ENCODE measurements at regions not wholly inside any gene's neighbourhood (a gene's known extent, or its start where the extent isn't known, plus 50 kb on each side); places are given as distances from the start of the nearest gene placed in this dataset.
"Not testable (repeated sequence)": the region's sequence is repeated elsewhere in the genome, so short reads cannot be mapped to it uniquely, and the experiment has no call there.

DNA sequence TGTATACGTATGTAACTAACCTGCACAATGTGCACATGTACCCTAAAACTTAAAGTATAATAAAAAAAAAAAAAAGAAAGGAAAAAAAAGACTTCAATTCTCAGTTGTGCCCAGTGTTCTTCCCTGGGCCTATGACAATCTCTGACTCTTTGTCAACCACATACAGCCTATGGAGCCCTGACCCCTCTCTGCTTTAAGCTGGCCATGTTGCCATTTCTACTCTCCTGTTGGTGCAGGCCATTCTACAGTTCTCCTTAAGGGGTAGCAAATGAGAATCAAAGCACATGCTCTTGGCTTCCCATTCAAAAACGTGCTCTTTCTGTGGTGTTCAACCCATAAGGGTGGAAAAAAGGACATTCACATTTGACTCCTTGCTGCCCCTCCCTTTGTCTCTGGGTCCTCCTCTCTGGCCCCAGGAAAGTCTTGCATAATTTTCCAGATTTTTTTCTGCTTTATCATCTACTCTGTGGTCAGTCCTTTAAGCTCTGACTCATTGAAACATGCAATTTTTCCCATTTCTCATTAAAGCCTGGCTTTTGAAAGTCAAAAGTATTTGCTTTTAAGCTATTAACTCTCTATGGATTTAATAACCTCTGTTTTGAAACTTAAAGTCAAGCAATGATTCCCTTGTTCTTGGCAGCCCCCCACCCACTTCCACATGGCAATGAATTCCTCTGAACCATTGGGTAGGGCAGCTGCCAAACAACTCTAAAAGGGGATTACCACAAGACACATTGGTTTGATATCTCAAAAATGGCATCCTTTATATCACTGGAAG lies 208.6 kb upstream of the MCHR2 start:
- H3K9me3 ChIP-seq (ENCODE audit: insufficient read depth, low read depth, low read length), result no peaks in the 10 kb centered on the region
- H3K27ac ChIP-seq (ENCODE audit: low read depth, low read length), result no peak overlapping the region
- 61% methylated on average over 1 of the region's 2 CpGs for WGBS
- H3K36me3 ChIP-seq (ENCODE audit: insufficient read depth, low read length), result no peaks in the 10 kb centered on the region
- no peak overlapping the region for H3K9ac ChIP-seq (ENCODE audit: low read depth, low read length)
- H3K27me3 ChIP-seq (ENCODE audit: insufficient read depth, low read length), result no peaks in the 10 kb centered on the region
- no peaks in the 10 kb centered on the region for H3K4me1 ChIP-seq (ENCODE audit: insufficient read depth, low read length)
- no peak overlapping the region for H3K4me3 ChIP-seq (ENCODE audit: low read length)

DNA sequence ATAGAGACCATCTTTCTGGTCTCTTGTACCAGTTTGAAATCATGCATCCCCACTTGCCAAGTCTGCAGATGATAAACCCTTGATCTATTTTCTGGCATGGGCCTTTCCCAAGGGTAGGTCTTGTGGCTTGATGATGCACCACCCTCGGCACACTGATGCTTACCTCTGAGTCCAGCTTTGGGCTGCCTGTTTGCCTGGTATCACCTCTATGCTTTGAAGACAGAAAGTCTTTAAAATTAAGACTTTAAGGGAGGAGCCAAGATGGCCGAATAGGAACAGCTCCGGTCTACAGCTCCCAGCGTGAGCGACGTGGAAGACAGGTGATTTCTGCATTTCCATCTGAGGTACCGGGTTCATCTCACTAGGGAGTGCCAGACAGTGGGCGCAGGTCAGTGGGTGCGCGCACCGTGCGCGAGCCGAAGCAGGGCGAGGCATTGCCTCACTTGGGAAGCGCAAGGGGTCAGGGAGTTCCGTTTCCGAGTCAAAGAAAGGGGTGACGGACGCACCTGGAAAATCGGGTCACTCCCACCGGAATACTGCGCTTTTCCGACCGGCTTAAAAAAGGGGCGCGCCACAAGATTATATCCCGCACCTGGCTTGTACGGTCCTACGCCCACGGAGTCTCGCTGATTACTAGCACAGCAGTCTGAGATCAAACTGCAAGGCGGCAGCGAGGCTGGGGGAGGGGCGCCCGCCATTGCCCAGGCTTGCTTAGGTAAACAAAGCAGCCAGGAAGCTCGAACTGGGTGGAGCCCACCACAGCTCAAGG lies 202.4 kb upstream of the MCHR2 start:
- WGBS, result 85% methylated on average over 30 of the region's 37 CpGs

DNA sequence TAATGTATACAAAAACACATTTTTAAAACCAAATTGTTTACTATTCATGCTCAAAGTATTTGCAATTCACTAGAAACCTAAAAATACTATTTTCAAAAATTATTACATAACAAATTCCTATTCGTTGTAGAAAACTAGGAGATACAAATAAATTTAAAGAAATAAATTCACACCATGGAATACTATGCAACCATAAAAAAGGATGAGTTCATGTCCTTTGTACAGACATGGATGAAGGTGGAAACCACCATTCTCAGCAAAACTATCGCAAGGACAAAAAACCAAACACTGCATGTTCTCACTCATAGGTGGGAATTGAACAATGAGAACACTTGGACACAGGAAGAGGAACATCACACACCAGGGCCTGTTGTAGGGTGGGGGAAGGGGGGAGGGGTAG lies 201.2 kb upstream of the MCHR2 start:
- not testable (repeated sequence) for H3K9ac ChIP-seq (ENCODE audit: low read depth, low read length); H3K9me3 ChIP-seq (ENCODE audit: insufficient read depth, low read depth, low read length); H3K27ac ChIP-seq (ENCODE audit: low read depth, low read length); H3K36me3 ChIP-seq (ENCODE audit: insufficient read depth, low read length); H3K4me1 ChIP-seq (ENCODE audit: insufficient read depth, low read length); H3K27me3 ChIP-seq (ENCODE audit: insufficient read depth, low read length); H3K4me3 ChIP-seq (ENCODE audit: low read length)
- WGBS, result no CpG with 5 or more reads among the region's 2 CpGs

More for the DNA sequence above, 202.4 kb upstream of the MCHR2 start:
- peak overlapping the region; percentile 28 for H3K4me3 ChIP-seq (ENCODE audit: low read length)
- not testable (repeated sequence) for H3K27me3 ChIP-seq (ENCODE audit: insufficient read depth, low read length); H3K36me3 ChIP-seq (ENCODE audit: insufficient read depth, low read length); H3K27ac ChIP-seq (ENCODE audit: low read depth, low read length); H3K9me3 ChIP-seq (ENCODE audit: insufficient read depth, low read depth, low read length); H3K4me1 ChIP-seq (ENCODE audit: insufficient read depth, low read length)
- peak overlapping the region; percentile 52; the same call in 1 of the 2 replicates for H3K9ac ChIP-seq (ENCODE audit: low read depth, low read length)

DNA sequence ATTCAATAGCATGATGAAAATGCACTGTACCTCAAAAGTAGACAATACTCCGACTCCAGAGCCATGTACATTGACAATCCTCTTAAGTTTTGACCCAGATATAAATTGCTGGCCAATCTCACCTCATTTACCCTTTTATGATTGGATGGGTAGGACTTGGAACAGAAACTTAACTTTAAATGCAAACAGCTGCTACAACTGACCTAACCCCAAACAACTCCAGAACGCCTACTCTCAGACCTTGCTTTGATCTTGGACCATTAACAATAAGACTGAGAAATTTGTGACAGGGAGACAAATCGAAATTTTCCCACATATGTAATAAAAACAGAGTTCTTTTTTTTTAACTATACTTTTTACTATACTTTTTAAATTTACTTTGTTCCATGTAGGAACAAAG lies 200.5 kb upstream of the MCHR2 start:
- H3K4me3 ChIP-seq (ENCODE audit: low read length), result no peak overlapping the region
- H3K27ac ChIP-seq (ENCODE audit: low read depth, low read length), result no peak overlapping the region
- 93% methylated on average over 2 of the region's 3 CpGs for WGBS

DNA sequence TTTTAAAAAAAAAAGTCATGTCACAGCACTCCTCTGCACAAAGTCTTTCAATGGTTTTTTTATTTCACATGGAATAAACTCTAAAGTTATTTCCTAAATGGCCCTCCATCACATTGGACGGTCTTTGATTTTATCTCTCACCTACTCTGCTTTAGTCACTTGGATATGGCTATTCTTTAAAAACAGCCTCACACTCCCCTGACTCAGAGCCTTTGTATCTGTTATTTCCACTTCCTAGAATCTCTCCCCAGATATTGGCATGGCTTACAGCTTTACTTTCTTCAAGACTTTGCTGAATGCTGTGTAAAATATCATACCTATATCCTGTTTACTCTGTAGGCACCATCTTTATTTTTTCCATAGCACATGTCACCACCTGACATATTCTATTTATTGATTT lies 194.7 kb upstream of the MCHR2 start:
- no peaks in the 10 kb centered on the region for H3K9me3 ChIP-seq (ENCODE audit: insufficient read depth, low read depth, low read length)
- H3K4me3 ChIP-seq (ENCODE audit: low read length), result no peak overlapping the region
- no peak overlapping the region for H3K27ac ChIP-seq (ENCODE audit: low read depth, low read length)
- 95% methylated on average over 1 of the region's 1 CpG for WGBS
- H3K27me3 ChIP-seq (ENCODE audit: insufficient read depth, low read length), result no peaks in the 10 kb centered on the region
- no peak overlapping the region for H3K9ac ChIP-seq (ENCODE audit: low read depth, low read length)
- H3K36me3 ChIP-seq (ENCODE audit: insufficient read depth, low read length), result no peaks in the 10 kb centered on the region
- H3K4me1 ChIP-seq (ENCODE audit: insufficient read depth, low read length), result no peaks in the 10 kb centered on the region

More for the DNA sequence above, 200.5 kb upstream of the MCHR2 start:
- no peaks in the 10 kb centered on the region for H3K36me3 ChIP-seq (ENCODE audit: insufficient read depth, low read length)
- no peak overlapping the region for H3K9ac ChIP-seq (ENCODE audit: low read depth, low read length)
- H3K27me3 ChIP-seq (ENCODE audit: insufficient read depth, low read length), result no peaks in the 10 kb centered on the region
- H3K4me1 ChIP-seq (ENCODE audit: insufficient read depth, low read length), result no peaks in the 10 kb centered on the region
- no peaks in the 10 kb centered on the region for H3K9me3 ChIP-seq (ENCODE audit: insufficient read depth, low read depth, low read length)

DNA sequence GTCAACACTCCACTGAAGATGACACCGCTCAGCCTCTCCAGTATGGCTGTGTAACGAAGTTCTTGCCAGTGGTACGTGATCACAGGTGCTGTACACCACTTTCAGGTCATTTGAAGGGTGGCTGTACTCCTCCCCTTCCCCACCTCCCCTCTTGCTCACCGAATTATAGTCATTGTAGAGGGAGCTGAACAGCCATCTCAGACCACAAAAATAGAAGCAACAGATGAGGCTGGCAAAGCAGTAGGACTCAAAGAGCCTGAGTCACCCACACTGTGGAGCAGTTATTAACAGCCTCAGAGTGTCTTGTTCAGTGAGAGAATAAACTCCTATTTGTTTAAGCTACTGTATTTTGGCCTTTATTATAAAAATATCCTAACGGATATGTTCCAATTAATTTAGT lies 192.5 kb upstream of the MCHR2 start:
- Histone ChIP-seq H3K4me3 (ENCODE audit: low read length) (no peak overlapping the region), H3K9ac (ENCODE audit: low read depth, low read length) (no peak overlapping the region), H3K4me1 (ENCODE audit: insufficient read depth, low read length) (no peaks in the 10 kb centered on the region), H3K36me3 (ENCODE audit: insufficient read depth, low read length) (no peaks in the 10 kb centered on the region), H3K9me3 (ENCODE audit: insufficient read depth, low read depth, low read length) (no peaks in the 10 kb centered on the region), H3K27me3 (ENCODE audit: insufficient read depth, low read length) (no peaks in the 10 kb centered on the region), H3K27ac (ENCODE audit: low read depth, low read length) (no peak overlapping the region)
- 95% methylated on average over 4 of the region's 5 CpGs for WGBS

DNA sequence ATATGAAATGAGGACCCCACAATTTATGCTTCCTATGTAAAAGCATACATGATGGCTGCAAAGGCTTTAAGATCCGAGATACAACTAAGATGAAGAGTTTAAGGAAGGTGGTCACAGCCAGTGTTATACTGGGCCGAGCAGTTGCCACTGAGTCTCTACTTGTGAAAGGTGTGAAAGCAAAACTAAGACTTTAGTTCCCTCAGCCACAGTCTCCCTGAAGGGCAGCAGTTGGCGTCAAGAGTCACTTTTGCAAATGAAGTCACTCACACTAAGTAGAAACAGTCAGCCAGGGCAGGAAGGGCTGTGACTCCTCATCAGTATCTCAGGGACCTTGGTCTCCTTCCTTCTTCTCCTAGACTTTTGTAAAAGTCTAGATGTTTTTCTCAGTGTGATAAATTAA lies 191.6 kb upstream of the MCHR2 start:
- Histone ChIP-seq H3K4me1 (ENCODE audit: insufficient read depth, low read length) (no peaks in the 10 kb centered on the region), H3K27me3 (ENCODE audit: insufficient read depth, low read length) (no peaks in the 10 kb centered on the region), H3K9me3 (ENCODE audit: insufficient read depth, low read depth, low read length) (no peaks in the 10 kb centered on the region), H3K27ac (ENCODE audit: low read depth, low read length) (no peak overlapping the region), H3K9ac (ENCODE audit: low read depth, low read length) (no peak overlapping the region), H3K36me3 (ENCODE audit: insufficient read depth, low read length) (no peaks in the 10 kb centered on the region), H3K4me3 (ENCODE audit: low read length) (no peak overlapping the region)
- WGBS, result 76% methylated on average over 3 of the region's 3 CpGs

DNA sequence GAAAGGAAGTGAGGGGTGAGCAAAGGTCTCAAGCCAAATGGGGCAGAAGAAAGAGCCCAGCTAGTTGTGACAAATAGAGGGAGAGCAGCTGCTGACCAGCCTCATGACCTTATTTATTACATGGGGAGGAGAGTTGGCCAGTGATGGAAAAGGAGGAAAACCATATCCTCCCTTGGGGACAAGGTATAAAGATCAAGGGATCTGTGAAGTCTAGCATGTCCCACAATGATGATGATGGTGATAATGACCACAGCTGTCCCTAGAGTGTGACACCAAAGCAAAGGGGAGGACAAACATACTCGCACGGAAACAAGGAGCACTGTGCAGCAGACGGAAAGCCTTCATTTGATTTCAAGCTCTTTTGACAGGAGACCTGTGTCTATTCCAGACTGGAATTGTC lies 190.4 kb upstream of the MCHR2 start:
- Histone ChIP-seq H3K4me1 (ENCODE audit: insufficient read depth, low read length) (no peaks in the 10 kb centered on the region), H3K27ac (ENCODE audit: low read depth, low read length) (no peak overlapping the region), H3K9me3 (ENCODE audit: insufficient read depth, low read depth, low read length) (no peaks in the 10 kb centered on the region), H3K4me3 (ENCODE audit: low read length) (no peak overlapping the region), H3K9ac (ENCODE audit: low read depth, low read length) (no peak overlapping the region), H3K27me3 (ENCODE audit: insufficient read depth, low read length) (no peaks in the 10 kb centered on the region), H3K36me3 (ENCODE audit: insufficient read depth, low read length) (no peaks in the 10 kb centered on the region)
- WGBS, result 95% methylated on average over 3 of the region's 3 CpGs

DNA sequence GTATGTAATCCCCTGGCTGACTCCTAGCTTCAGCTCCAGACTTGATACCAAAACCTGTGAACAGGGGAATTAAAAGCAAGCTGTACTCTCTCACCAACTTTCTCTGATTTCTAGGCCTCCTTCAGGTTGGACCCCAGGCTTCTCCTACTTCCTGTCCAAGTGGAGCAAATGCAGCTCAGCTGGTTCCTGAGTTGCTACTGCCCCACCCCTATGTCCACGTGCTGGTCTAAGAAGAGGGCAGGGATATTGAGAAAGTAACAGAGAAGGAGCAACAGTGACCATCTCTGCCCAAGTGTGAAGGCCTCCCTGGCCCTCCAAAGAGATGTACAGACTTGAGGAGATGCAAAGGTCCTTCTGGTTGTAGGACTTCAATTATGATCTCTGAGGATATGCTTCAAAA lies 188.3 kb upstream of the MCHR2 start:
- Histone ChIP-seq H3K9ac (ENCODE audit: low read depth, low read length) (no peak overlapping the region), H3K4me1 (ENCODE audit: insufficient read depth, low read length) (no peaks in the 10 kb centered on the region), H3K27me3 (ENCODE audit: insufficient read depth, low read length) (no peaks in the 10 kb centered on the region), H3K36me3 (ENCODE audit: insufficient read depth, low read length) (no peaks in the 10 kb centered on the region), H3K9me3 (ENCODE audit: insufficient read depth, low read depth, low read length) (no peaks in the 10 kb centered on the region), H3K4me3 (ENCODE audit: low read length) (no peak overlapping the region), H3K27ac (ENCODE audit: low read depth, low read length) (no peak overlapping the region)
- WGBS, result 86% methylated on average over 1 of the region's 1 CpG

DNA sequence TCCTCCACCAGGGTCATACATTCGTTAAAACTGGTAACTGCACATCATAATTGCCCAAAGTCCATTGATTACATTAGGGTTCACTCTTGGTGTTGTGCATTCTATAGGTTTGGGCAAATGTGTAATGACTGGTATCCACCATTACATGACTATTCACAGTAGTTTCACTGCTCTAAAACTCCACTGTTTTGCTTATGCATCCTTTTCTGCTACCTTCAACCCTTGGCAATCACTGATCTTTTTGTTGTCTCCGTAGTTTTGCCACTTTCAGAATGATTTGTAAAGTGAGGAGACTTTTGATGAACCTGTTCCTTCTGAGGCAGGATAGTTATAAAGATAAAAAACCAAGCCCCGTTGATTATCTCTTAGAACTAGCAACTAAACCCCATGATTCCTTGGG lies 187.3 kb upstream of the MCHR2 start:
- Histone ChIP-seq H3K36me3 (ENCODE audit: insufficient read depth, low read length) (no peaks in the 10 kb centered on the region), H3K9ac (ENCODE audit: low read depth, low read length) (no peak overlapping the region), H3K4me3 (ENCODE audit: low read length) (no peak overlapping the region), H3K27ac (ENCODE audit: low read depth, low read length) (no peak overlapping the region), H3K27me3 (ENCODE audit: insufficient read depth, low read length) (no peaks in the 10 kb centered on the region), H3K9me3 (ENCODE audit: insufficient read depth, low read depth, low read length) (no peaks in the 10 kb centered on the region), H3K4me1 (ENCODE audit: insufficient read depth, low read length) (peaks cover 7% of the 10 kb centered on the region)
- 81% methylated on average over 3 of the region's 3 CpGs for WGBS

DNA sequence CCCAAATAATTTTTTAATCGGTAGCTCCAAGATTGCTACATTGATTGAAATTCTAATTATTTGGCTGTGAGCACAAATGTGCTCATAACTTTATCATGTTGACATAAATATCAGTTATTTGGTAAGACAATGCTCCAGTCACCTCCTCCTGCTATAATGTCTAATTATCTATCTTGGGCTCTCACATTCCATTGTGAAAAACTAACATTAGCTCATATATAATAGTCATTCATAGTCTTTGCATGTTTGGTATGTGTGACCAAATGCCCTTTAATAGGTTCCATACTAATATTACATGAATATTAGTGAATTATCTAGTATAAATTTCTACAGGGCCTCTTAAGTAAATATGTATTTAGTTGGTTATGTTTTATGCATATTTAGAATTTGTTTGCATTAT lies 185.6 kb upstream of the MCHR2 start:
- Histone ChIP-seq H3K9me3 (ENCODE audit: insufficient read depth, low read depth, low read length) (no peaks in the 10 kb centered on the region), H3K4me3 (ENCODE audit: low read length) (no peak overlapping the region), H3K27me3 (ENCODE audit: insufficient read depth, low read length) (no peaks in the 10 kb centered on the region), H3K4me1 (ENCODE audit: insufficient read depth, low read length) (peaks cover 12% of the 10 kb centered on the region), H3K27ac (ENCODE audit: low read depth, low read length) (no peak overlapping the region), H3K36me3 (ENCODE audit: insufficient read depth, low read length) (no peaks in the 10 kb centered on the region), H3K9ac (ENCODE audit: low read depth, low read length) (no peak overlapping the region)
- 80% methylated on average over 1 of the region's 1 CpG for WGBS
